HG03103 (cell line): ENCODE measurements at regions not wholly inside any gene's neighbourhood (a gene's known extent, or its start where the extent isn't known, plus 50 kb on each side); places are given as distances from the start of the nearest gene placed in this dataset.

Source experiments
- ATAC-seq: cut with Tn5 transposase; IDR thresholded peaks from one replicate; pipeline ENCODE4 v1.9.1; 2021; ENCODE audit warnings: low read depth; ENCODE audit not compliant: unreplicated experiment

GRCh38 chr7:113998934-113999333 lies 80.1 kb upstream of the PPP1R3A start:
- no peak for ATAC-seq

- ATAC-seq: no peak
These were observed 77.6 kb upstream of the PPP1R3A start for GRCh38 chr7:113996405-113996804.

DNA sequence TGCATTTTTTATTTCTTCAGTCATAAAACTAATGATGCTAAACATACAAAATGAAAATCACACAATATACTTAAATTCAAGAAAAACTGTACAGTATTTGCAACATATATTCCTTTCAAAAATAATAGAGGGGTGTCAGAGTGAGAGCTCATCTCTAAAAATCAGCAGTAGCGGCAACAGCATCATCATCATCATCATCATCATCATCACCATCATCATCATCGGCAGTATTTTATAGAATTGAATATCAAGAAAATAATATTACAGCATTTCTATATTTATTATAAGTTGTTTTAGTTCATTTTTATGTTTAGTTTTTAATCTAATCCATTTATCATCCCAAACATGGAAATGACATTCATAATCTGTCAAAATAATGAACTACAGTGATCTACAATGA lies 67.4 kb upstream of the PPP1R3A start:
- no peak for ATAC-seq

DNA sequence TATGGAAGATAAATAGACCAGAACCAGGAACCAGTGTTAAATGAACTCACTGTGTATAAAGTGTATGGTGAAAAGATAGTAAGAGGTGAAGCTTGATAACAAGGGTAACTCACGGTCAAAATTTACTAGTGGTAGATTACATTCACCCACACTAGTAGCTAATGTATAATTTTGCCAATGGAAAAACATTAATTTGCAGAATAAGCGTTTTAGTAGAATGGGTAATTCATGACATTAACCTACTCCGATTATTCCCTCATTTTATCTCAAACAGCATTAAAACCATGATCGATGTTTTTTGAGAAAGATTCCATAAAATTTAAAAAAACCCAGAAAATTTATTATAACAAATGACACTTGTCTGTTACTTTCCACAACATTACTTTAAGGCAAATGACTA lies 57.7 kb upstream of the PPP1R3A start:
- ATAC-seq: no peak

DNA sequence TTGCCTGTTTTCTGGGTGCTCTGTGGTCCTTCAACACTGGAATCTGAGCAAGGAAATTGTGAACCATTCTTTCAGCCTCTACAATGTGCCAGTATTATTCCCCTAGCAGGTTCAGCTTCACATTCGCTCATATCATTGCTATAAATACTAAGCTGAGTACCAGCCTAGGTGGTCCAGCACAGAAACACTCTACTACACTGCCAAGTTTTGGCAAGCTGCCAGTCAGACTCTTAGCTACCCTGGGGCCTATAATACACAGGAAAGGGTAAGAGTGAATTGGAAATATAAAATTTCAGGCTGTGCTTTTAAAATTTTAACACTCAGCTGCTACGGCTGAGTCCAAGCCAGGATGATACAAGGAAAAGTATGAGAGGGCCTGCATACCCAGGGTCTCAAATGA lies 49.9 kb upstream of the PPP1R3A start:
- ATAC-seq: no peak
